DMS53 treated with DMSO at 0.1 percent for 48 hours (cell line): ENCODE measurements at regions not wholly inside any gene's neighbourhood (a gene's known extent, or its start where the extent isn't known, plus 50 kb on each side); places are given as distances from the start of the nearest gene placed in this dataset.

Experiments used
- DNase-seq: peaks from one replicate; lab custom pipeline; 2025; ENCODE audit not compliant: unreplicated experiment; lab: John Stamatoyannopoulos, UW

DNA sequence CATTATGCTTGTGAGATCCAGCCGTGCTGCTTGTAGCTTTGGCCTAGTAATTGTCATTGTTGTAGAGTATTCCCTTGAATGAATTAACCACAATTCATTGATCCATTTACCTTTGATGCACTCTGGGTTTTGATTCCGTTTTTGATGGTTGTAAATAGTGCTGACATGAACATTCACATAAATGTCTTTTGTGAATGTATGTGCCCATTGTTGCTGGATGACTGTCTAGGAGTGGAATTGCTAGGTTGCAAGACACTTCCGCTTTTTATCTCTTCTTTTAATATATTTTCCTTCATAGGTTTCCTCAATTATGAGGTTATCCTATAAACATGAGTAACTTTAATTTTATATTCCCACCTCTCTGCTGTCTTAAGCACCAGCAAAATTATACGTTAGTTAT, 104.8 kb upstream of the CCDC68 start:
- DNase-seq: no peak

DNA sequence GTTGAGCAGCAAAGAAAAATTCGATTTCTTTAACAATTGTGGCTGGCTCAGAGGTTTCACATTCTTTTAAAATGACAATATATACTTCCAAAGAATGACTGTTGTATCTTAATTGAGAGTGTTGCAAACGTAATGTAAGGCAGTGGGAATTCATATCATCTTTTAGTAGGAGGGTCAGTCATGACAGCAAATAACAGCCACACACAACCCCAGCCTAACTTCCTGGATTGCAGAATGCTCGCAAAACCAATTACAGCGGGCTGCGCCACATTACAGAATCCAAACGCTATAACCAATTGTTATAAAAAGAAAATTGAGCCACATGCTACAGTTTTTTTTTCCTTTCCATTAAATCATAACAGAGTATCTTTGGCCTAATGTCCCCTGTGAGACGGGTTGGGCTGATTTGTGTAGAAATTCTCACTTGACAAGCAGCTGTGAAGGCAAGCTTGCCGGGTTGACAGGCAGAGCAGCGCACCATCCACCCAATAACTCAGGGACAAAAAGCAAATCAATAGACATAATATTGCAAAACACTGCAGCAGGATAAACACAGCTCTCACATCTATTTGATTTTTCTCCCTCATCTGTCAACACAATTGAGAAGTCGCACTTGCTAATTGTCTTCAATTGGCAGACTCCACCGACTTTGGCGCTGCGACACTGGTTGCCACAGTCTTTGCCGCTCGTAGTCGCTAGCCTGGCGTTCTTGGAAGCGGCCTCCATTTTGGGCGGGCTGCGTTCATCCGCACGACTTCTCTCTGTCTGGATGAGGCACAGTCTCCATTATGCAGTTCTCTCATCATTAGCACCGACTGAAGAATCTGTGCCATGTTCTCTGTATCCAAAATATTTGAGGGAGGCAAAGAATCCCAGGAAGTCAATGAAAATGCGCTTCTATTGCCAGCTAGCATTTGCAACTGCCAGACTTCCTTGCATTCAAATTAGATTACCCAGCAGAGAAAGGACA, 95.0 kb upstream of the CCDC68 start:
- DNase-seq: no peak

DNA sequence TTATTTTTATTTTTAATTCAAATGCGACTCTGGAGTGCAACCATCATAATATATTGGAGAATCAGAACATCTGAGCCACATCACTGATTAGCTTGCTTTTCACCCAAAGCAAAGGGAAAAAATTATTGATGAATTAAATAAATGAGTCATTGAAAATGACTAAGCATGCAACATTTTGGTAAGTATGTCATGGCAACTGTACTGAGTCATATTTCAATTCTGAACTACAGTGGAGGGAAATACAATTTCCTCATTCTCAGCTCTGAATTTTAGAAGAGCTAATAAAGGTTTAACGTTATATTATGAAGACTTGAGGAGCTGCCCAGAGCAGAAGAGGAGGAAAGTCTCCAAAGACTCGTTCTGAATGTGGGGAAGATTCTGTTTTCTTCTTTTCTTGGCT, 89.6 kb upstream of the CCDC68 start:
- DNase-seq: no peak

DNA sequence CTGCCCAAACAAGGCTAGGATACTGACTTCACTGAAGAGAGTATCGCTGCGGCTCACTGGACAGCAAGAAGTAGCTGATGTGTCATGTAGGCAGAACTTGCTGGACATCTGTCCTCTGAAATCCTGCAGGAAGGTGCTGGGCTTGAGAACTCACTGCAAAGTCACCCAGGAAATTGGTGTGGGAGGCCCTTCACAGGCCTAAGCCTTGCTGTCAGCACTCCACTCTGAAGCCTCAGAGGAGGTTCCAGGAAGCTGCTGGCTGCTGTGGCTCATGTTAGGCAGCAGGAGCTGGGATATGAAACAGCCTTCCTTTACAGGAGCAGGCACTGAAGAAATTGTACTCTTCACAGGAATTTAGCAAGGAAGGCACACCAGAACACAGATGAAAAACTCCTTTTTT, 88.3 kb upstream of the CCDC68 start:
- peak; percentile 14 for DNase-seq

DNA sequence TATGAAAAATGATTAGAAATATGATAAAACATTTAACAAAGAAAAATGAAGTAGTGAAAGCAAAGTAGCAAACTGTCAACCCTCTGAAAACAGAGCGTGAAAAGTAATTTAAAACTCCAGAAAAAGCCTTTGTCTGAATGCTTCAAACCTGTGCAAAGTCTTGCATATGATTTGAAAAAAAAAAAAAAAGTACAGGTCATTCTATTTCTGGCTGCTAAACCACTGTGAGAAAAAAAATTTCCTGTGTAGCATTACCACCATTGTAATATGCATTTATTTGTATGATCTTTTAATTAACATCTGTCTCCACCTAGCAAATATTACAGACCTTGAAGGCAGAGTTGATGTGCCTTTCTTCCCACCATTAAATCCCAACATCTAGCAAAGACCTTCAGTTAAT, 82.1 kb upstream of the CCDC68 start:
- DNase-seq: no peak

DNA sequence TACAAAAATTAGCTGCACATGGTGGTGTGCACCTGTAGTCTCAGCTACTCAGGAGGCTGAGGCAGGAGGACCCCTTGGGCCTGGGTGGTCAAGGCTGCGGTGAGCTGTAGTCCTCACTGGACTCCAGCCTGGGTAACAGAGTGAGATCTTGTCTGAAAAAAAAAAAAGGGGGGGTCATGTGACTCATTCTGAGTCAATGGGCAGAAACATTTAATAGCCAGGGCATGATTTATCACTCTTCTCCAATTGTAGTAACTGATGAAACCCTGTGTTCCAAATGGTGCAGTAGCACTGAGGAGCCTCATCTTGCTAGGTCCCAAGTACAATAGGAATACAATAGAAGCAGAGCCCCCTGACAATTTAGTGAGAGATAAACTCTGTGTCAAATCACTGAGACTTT, 78.9 kb upstream of the CCDC68 start:
- DNase-seq: no peak

DNA sequence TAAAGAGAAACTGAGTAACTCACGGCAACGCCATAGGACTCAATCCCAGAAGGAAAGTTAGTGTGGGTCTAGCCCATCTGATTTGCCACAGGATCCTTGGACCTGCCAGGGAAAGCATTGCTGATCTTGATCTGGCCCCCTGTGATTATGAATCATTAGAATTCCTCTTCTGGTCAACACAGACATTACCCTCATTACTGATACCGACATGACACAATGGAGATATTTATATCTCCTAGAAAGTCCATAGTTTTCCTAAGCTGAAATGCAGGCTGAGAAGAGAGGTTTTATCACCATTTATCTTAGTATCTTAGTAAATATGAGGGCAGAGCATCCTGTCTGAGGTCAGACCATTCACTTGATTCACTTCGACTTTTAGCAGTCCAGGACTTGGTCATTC, 75.5 kb upstream of the CCDC68 start:
- no peak for DNase-seq

DNA sequence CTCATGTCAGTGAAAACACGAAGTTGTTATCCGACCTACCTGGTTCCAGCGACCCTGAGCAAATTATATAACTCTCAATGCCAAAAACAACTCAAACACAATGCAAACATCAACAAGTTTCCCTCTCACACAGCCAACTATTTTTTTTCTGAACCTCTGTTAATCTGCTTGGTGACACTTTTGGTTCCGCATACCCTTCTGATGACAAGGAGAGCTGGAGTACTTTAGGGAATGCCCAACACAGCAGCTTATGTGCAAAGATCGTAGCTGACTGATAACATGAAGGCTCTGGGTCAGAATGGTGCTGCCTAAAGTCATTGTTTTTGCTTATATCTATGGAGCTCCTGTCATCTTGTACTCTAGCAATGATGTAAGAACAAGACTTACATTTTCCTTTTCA, 72.7 kb upstream of the CCDC68 start:
- DNase-seq: no peak

DNA sequence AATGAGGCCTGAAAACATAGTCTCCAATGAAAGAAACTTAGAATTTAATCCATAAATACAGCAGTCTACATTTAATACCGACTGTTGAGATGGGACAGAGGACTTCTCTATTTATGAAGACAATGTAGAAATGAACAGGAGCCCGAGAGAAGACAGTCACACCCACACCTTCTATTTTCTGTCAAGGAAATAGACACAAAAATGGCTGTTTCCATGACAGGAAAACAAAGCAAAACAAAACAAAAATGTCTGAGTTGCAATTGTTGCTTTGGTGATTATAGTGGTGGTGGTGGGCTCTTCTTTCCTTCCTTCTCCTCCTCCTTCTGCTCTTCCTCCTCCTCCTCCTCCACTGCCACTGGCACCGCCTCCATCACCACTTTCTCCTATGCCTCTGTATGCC, 72.3 kb upstream of the CCDC68 start:
- no peak for DNase-seq

DNA sequence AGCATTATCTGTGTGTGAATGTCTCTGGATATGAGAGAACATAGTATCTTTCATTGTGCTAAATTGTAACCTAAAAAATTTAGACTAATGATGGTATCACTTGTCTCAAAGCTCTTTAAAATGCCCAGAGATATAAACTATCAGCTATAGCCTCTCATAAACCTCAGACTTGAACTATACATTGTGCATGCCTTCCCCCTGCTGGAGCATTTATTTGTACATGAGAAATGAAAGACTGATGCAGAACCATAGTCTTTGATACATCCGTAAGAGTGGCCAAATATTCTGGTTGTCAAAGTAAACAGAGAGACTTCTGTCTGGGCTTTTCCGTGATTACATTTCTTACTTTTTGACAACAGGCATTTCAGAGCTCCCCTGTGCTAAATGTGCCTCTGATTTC, 71.9 kb upstream of the CCDC68 start:
- no peak for DNase-seq

DNA sequence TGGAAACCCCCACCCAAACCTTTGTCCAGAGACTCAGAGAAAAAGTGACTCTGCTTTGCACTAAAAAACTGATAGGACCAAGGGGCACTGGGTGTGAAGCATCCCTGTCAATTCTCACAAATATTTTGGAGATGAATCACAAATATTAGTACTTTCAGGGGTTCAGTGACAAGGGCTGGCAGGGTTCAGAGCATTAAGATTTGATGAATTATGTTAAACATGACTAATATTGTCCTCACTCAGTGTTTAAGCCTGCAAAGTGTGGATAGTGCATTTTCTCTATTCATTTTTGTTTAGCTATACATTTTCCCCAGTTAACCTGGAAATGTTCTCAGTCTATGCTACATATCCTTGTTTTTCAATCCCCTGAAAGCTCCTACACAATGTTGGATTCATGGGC, 65.3 kb upstream of the CCDC68 start:
- DNase-seq: no peak

DNA sequence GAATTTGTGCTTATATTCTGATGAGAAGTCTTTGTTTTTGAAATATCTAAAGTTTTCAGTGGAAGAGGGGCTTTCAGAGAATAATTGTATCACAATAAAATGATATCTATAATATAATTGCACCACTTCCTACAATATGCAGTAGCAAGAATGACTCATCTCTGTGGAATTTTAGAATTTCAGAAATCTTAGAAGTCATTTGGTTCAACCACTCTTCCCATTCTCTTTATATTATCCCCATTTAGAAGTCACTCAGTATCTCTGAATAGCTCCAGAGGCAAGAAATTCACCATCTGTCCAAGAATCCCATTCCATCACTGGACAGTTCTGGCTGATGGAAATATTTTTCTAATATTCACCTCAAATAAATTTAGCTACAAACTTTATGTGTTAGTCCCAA, 59.3 kb upstream of the CCDC68 start:
- DNase-seq: no peak

DNA sequence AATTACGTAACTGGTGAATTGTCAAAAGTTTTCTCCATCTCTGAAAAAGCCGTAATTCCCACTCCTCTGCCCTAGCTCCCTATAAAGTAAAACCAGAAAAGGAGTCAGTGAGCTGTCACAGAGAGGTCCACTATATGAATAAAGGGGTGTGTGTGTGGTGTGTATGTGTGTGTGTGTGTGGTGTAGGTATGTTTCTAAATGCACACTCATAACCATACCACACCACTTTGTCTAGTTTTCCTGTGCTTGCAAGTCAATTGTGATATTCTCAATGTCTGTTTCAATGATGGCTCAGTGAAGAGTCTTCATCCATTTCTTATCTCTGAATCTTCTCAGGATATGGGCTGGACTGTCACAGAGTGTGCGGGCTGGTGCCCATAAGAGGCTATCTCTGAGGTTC, 54.8 kb upstream of the CCDC68 start:
- no peak for DNase-seq

DNA sequence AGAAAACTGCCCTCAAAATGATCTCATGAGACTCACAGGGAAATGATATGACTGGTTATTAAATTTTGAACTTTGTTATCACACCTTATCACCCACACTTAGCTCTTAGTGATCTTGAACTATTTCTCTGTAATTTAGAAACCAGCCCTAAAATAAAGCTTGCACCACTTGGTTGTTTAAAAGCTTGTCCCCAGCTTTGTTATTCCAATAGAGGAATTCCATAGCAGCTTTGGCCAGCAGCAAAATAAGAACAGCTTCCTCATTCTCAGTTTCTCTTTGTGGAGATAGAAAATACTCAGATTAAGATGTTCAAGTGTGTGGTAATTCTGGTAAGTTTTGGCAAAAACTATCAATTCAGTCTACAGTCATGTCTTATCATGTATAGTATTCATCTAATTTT, 54.4 kb upstream of the CCDC68 start:
- no peak for DNase-seq

DNA sequence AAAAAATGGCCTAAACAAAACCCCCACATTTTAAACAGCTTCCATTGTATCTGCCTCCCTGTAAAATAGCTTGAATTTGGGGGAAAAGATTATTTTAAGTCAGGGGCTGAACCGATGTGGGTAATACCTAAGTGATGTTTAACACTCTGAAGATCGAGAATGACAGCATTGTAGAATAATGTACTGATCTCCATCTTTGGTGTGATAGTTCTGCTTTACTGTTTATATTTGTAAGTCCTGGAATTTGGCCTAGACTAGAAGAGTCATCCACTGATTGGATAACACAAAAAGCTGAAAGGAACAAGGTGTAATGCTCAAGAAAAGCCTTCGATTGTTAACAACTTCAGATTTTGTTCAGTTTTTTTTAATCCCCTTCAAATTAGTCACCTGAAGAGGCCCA, 53.8 kb upstream of the CCDC68 start:
- no peak for DNase-seq

DNA sequence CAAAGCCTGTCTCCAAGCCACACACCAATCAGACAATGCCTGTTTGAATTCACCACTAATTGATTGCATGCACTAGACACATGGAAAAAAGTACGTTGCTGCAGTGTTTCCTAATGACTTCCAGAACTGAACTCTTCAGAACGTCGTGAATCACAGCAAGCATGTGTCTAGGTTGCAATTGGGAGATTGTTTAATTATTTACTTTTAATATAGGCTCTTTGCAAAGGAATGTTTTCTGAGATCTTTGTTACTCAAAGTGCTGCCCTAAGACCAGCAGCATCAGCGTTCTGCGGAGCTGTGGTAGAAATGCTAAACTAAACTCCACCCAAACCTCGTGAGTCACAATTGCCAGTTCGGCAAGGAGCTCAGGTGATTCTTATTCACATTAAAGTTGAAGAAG, 52.7 kb upstream of the CCDC68 start:
- no peak for DNase-seq
